ENCODE measurements at regions not wholly inside any gene's neighbourhood (a gene's known extent, or its start where the extent isn't known, plus 50 kb on each side); places are given as distances from the start of the nearest gene placed in this dataset.

GRCh38 chrX:150163221-150163930, 199.7 kb upstream of the MAMLD1 start:
- TF ChIP-seq EZH2 (IDR thresholded peaks at IDR 0.05; ENCODE audit: insufficient read depth, poor library complexity, severe bottlenecking) (no peak), EZH2phosphoT487 (IDR thresholded peaks at IDR 0.05; ENCODE audit: insufficient read depth, low read depth) (no peak)
- in situ Hi-C loops (cut with MboI) = no loop called here
- Histone ChIP-seq H4K20me1 (ENCODE audit: insufficient read depth) (no peaks in the 10 kb centered on the region), H3K4me1 (ENCODE audit: insufficient read depth) (peaks cover 4% of the 10 kb centered on the region), H3F3A (ENCODE audit: insufficient read depth) (no peaks in the 10 kb centered on the region), H3K4me3 (no peak overlapping the region), H3K79me2 (ENCODE audit: insufficient read depth) (no peaks in the 10 kb centered on the region), H3K27me3 (replicated peaks; ENCODE audit: insufficient read depth) (no peaks in the 10 kb centered on the region), H2AFZ (no peak overlapping the region), H3K27ac (no peak overlapping the region), H3K9me3 (ENCODE audit: low read depth) (no peaks in the 10 kb centered on the region), H3K36me3 (ENCODE audit: low read depth) (no peaks in the 10 kb centered on the region), H3K9me2 (ENCODE audit: insufficient read depth) (no peaks in the 10 kb centered on the region), H3K9ac (no peak overlapping the region), H3K4me2 (ENCODE audit: unreplicated experiment) (no peak overlapping the region)
- 65 to 77% methylated on average over 7 to 8 of the region's 8 CpGs for WGBS, 2 experiments (ENCODE audit: low coverage in 1 of 2, low lambda C conversion rate in 2 of 2, missing lambda C conversion rate in 2 of 2)
- no peak for DNase-seq

GRCh38 chrX:150163956-150164726, 199.0 kb upstream of the MAMLD1 start:
- H2AFZ ChIP-seq = no peak overlapping the region
- TF ChIP-seq EZH2 (IDR thresholded peaks at IDR 0.05; ENCODE audit: insufficient read depth, poor library complexity, severe bottlenecking) = no peak
- TF ChIP-seq EZH2phosphoT487 (IDR thresholded peaks at IDR 0.05; ENCODE audit: insufficient read depth, low read depth) = no peak
- no peaks in the 10 kb centered on the region for H3K27me3 ChIP-seq (replicated peaks; ENCODE audit: insufficient read depth)
- in situ Hi-C loops (cut with MboI) = no loop called here
- no peak overlapping the region for H3K27ac ChIP-seq
- H3K36me3 ChIP-seq (ENCODE audit: low read depth) = no peaks in the 10 kb centered on the region
- H3K4me2 ChIP-seq (ENCODE audit: unreplicated experiment) = no peak overlapping the region
- no peak overlapping the region for H3K4me3 ChIP-seq
- H3F3A ChIP-seq (ENCODE audit: insufficient read depth) = no peaks in the 10 kb centered on the region
- H3K9ac ChIP-seq = no peak overlapping the region
- peaks cover 4% of the 10 kb centered on the region for H3K4me1 ChIP-seq (ENCODE audit: insufficient read depth)
- no peaks in the 10 kb centered on the region for H3K9me2 ChIP-seq (ENCODE audit: insufficient read depth)
- DNase-seq = no peak
- H4K20me1 ChIP-seq (ENCODE audit: insufficient read depth) = no peaks in the 10 kb centered on the region
- H3K9me3 ChIP-seq (ENCODE audit: low read depth) = no peaks in the 10 kb centered on the region
- H3K79me2 ChIP-seq (ENCODE audit: insufficient read depth) = no peaks in the 10 kb centered on the region
- WGBS, 2 experiments (ENCODE audit: low coverage in 1 of 2, low lambda C conversion rate in 2 of 2, missing lambda C conversion rate in 2 of 2) = 94 to 97% methylated on average over 4 of the region's 4 CpGs

- TF ChIP-seq EZH2 (IDR thresholded peaks at IDR 0.05; ENCODE audit: insufficient read depth, poor library complexity, severe bottlenecking) (no peak), EZH2phosphoT487 (IDR thresholded peaks at IDR 0.05; ENCODE audit: insufficient read depth, low read depth) (no peak)
- no peak for DNase-seq
- in situ Hi-C loops (cut with MboI) = no loop called here
- no peaks in the 10 kb centered on the region for H3K9me3 ChIP-seq (ENCODE audit: low read depth)
- H3K4me3 ChIP-seq = no peak overlapping the region
- H3K27ac ChIP-seq = no peak overlapping the region
- H3K79me2 ChIP-seq (ENCODE audit: insufficient read depth) = no peaks in the 10 kb centered on the region
- no peaks in the 10 kb centered on the region for H3K36me3 ChIP-seq (ENCODE audit: low read depth)
- H3K9ac ChIP-seq = no peak overlapping the region
- H4K20me1 ChIP-seq (ENCODE audit: insufficient read depth) = no peaks in the 10 kb centered on the region
- no peak overlapping the region for H3K4me2 ChIP-seq (ENCODE audit: unreplicated experiment)
- H3K4me1 ChIP-seq (ENCODE audit: insufficient read depth) = peaks cover 4% of the 10 kb centered on the region
- H3K27me3 ChIP-seq (replicated peaks; ENCODE audit: insufficient read depth) = no peaks in the 10 kb centered on the region
- WGBS, 2 experiments (ENCODE audit: low coverage in 1 of 2, low lambda C conversion rate in 2 of 2, missing lambda C conversion rate in 2 of 2) = 98 to 100% methylated on average over 3 to 4 of the region's 4 CpGs
- H3F3A ChIP-seq (ENCODE audit: insufficient read depth) = no peaks in the 10 kb centered on the region
- H3K9me2 ChIP-seq (ENCODE audit: insufficient read depth) = no peaks in the 10 kb centered on the region
- no peak overlapping the region for H2AFZ ChIP-seq
These were observed 198.0 kb upstream of the MAMLD1 start for GRCh38 chrX:150164971-150165600.

- Histone ChIP-seq H3K27ac (no peak overlapping the region), H3K36me3 (ENCODE audit: low read depth) (no peaks in the 10 kb centered on the region), H3K9me3 (ENCODE audit: low read depth) (no peaks in the 10 kb centered on the region), H3K9ac (no peak overlapping the region), H3K79me2 (ENCODE audit: insufficient read depth) (no peaks in the 10 kb centered on the region), H2AFZ (no peak overlapping the region), H3K27me3 (replicated peaks; ENCODE audit: insufficient read depth) (no peaks in the 10 kb centered on the region), H3K4me3 (no peak overlapping the region), H3K4me2 (ENCODE audit: unreplicated experiment) (no peak overlapping the region), H4K20me1 (ENCODE audit: insufficient read depth) (no peaks in the 10 kb centered on the region), H3F3A (ENCODE audit: insufficient read depth) (no peaks in the 10 kb centered on the region), H3K9me2 (ENCODE audit: insufficient read depth) (no peaks in the 10 kb centered on the region), H3K4me1 (ENCODE audit: insufficient read depth) (peaks cover 4% of the 10 kb centered on the region)
- in situ Hi-C loops (cut with MboI) = no loop called here
- WGBS, 2 experiments (ENCODE audit: low coverage in 1 of 2, low lambda C conversion rate in 2 of 2, missing lambda C conversion rate in 2 of 2) = 89 to 93% methylated on average over 5 to 6 of the region's 6 CpGs
- DNase-seq = peak; percentile 15
- TF ChIP-seq EZH2 (IDR thresholded peaks at IDR 0.05; ENCODE audit: insufficient read depth, poor library complexity, severe bottlenecking) (no peak), EZH2phosphoT487 (IDR thresholded peaks at IDR 0.05; ENCODE audit: insufficient read depth, low read depth) (no peak)
These were observed 197.1 kb upstream of the MAMLD1 start for GRCh38 chrX:150165776-150166610.
